Erythroblast (primary cell): ENCODE measurements at regions not wholly inside any gene's neighbourhood (a gene's known extent, or its start where the extent isn't known, plus 50 kb on each side); places are given as distances from the start of the nearest gene placed in this dataset.

Experiments
- GATA1 ChIP-seq: IDR thresholded peaks from 2 replicates; pipeline ENCODE4 v1.6.1; 2011; ENCODE audit warnings: low read depth, mild to moderate bottlenecking, control low read depth, low read length, moderate library complexity
- POLR2A ChIP-seq: IDR thresholded peaks from 2 replicates; pipeline ENCODE4 v1.6.1; 2011; ENCODE audit warnings: mild to moderate bottlenecking, low read length

GRCh38 chr20:41819436-41819835 lies 201.3 kb upstream of the CHD6 start:
- TF ChIP-seq POLR2A (no peak), GATA1 (no peak)
